Left ventricle myocardium inferior (tissue), 1 donor: ENCODE measurements at regions not wholly inside any gene's neighbourhood (a gene's known extent, or its start where the extent isn't known, plus 50 kb on each side); places are given as distances from the start of the nearest gene placed in this dataset.
"Not testable (repeated sequence)": the region's sequence is repeated elsewhere in the genome, so short reads cannot be mapped to it uniquely, and the experiment has no call there.

Experiments
- DNase-seq: peaks from one replicate; pipeline ENCODE4 v3.0.0-alpha.2; 2020
- H3K27ac ChIP-seq: fragments of 200-600 bp; replicated peaks from 2 replicates; pipeline ENCODE4 v1.8.0; 2021
- H3K27me3 ChIP-seq: fragments of 200-600 bp; 2 replicates; pipeline ENCODE4 v1.8.0; 2021; ENCODE audit warnings: low read depth
- H3K36me3 ChIP-seq: fragments of 200-600 bp; 2 replicates; pipeline ENCODE4 v1.8.0; 2021
- H3K4me1 ChIP-seq: fragments of 200-600 bp; 2 replicates; pipeline ENCODE4 v1.8.0; 2021
- H3K4me3 ChIP-seq: fragments of 200-600 bp; 2 replicates; pipeline ENCODE4 v1.8.0; 2021; ENCODE audit warnings: mild to moderate bottlenecking, moderate library complexity
- H3K9me3 ChIP-seq: fragments of 200-600 bp; replicated peaks from 2 replicates; pipeline ENCODE4 v1.8.0; 2021
- intact Hi-C: fragments of 100-400 bp; cut with micrococcal nuclease; formaldehyde crosslinking; loops from one replicate; pipeline ENCODE4 v1.11.0; 2022
- TF ChIP-seq, protein P1 (sequence below): fragments of 200-600 bp; IDR thresholded peaks from 2 replicates; pipeline ENCODE4 v1.8.0; 2021; ENCODE audit warnings: antibody characterized with exemption, mild to moderate bottlenecking, borderline replicate concordance
- donor health status: DM: no; HTN: yes; CAD: no; lungs with severe emphysema.

DNA sequence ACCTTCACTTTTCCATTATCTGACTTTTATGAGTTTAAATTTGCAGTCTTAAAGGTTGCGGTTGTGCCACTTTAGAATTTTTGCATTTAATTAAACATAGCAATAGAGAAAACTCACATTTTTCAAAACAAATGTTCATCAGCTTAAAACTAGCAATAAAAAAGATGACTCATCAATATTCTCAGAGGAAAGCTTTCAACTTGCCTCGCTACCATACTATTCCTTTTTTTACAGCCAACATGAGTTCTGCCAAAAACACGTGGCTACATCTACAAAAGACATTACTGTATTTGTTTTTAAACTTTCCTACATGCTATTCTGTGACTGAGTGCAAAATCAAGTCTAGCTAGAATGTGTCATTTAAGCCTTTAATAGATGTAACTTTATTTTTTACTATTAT, 497.1 kb downstream of the RPS29 start:
- no peak overlapping the region for H3K4me3 ChIP-seq
- no peak overlapping the region for H3K27ac ChIP-seq
- TF ChIP-seq, protein P1, sequence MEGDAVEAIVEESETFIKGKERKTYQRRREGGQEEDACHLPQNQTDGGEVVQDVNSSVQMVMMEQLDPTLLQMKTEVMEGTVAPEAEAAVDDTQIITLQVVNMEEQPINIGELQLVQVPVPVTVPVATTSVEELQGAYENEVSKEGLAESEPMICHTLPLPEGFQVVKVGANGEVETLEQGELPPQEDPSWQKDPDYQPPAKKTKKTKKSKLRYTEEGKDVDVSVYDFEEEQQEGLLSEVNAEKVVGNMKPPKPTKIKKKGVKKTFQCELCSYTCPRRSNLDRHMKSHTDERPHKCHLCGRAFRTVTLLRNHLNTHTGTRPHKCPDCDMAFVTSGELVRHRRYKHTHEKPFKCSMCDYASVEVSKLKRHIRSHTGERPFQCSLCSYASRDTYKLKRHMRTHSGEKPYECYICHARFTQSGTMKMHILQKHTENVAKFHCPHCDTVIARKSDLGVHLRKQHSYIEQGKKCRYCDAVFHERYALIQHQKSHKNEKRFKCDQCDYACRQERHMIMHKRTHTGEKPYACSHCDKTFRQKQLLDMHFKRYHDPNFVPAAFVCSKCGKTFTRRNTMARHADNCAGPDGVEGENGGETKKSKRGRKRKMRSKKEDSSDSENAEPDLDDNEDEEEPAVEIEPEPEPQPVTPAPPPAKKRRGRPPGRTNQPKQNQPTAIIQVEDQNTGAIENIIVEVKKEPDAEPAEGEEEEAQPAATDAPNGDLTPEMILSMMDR, result no peak
- no peaks in the 10 kb centered on the region for H3K4me1 ChIP-seq
- H3K36me3 ChIP-seq, result no peaks in the 10 kb centered on the region
- no peaks in the 10 kb centered on the region for H3K27me3 ChIP-seq
- H3K9me3 ChIP-seq, result no peaks in the 10 kb centered on the region
- no peak for DNase-seq
- intact Hi-C loops, result no loop called here

GRCh38 chr14:49073292-49073691, 512.9 kb downstream of the RPS29 start:
- H3K36me3 ChIP-seq, H3K27me3 ChIP-seq, intact Hi-C loops, H3K27ac ChIP-seq, H3K4me3 ChIP-seq, DNase-seq, H3K4me1 ChIP-seq: not testable (repeated sequence)
- peaks cover 45% of the 10 kb centered on the region for H3K9me3 ChIP-seq

GRCh38 chr14:49058511-49058910, 527.7 kb downstream of the RPS29 start:
- TF ChIP-seq, protein P1, result no peak
- DNase-seq, result no peak
- no peaks in the 10 kb centered on the region for H3K36me3 ChIP-seq
- H3K27me3 ChIP-seq, result no peaks in the 10 kb centered on the region
- intact Hi-C loops, result no loop called here
- H3K4me3 ChIP-seq, result no peak overlapping the region
- no peaks in the 10 kb centered on the region for H3K4me1 ChIP-seq
- no peak overlapping the region for H3K27ac ChIP-seq
- H3K9me3 ChIP-seq, result peaks cover 2% of the 10 kb centered on the region

DNA sequence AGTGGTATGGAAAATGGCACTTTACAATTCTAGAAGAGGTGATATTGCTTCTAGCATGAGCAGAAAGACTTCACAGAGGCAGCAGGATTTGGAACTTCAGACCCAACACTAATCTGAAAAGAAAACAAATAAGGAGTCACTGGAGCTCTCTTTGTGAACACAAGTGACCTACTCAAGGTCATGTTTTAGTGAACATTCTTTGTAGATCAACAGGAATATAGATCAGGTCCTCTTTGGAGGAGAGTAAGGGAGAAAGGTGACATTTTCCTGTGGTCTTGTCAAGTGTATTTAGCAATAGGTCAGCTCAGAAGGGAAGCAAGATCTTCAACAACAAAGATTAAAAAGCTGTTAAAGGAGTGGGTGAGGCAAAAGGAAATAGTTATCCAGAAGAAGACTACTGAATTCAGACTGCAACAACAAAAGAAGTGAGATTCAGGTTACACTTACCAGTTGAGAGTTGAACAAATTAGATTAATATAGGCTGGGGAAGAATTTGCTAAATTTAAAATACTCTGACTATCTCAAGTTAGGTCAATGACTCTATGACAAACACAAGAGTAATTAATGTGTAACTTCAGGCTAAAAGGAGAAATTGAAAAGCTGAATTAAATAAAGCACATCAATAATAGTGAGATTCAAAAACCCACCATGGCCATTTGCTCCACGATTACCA, 528.2 kb downstream of the RPS29 start:
- DNase-seq, result no peak
- Histone ChIP-seq H3K36me3 (no peaks in the 10 kb centered on the region), H3K4me3 (no peak overlapping the region), H3K4me1 (no peaks in the 10 kb centered on the region), H3K27me3 (no peaks in the 10 kb centered on the region), H3K9me3 (no peaks in the 10 kb centered on the region), H3K27ac (no peak overlapping the region)
- TF ChIP-seq, protein P1, result no peak
- intact Hi-C loops, result no loop called here

GRCh38 chr14:49056021-49056420, 530.2 kb downstream of the RPS29 start:
- no peak overlapping the region for H3K4me3 ChIP-seq
- DNase-seq, result no peak
- no peaks in the 10 kb centered on the region for H3K9me3 ChIP-seq
- intact Hi-C loops, result no loop called here
- H3K27me3 ChIP-seq, result no peaks in the 10 kb centered on the region
- H3K27ac ChIP-seq, result no peak overlapping the region
- H3K36me3 ChIP-seq, result no peaks in the 10 kb centered on the region
- TF ChIP-seq, protein P1, result no peak
- no peaks in the 10 kb centered on the region for H3K4me1 ChIP-seq

DNA sequence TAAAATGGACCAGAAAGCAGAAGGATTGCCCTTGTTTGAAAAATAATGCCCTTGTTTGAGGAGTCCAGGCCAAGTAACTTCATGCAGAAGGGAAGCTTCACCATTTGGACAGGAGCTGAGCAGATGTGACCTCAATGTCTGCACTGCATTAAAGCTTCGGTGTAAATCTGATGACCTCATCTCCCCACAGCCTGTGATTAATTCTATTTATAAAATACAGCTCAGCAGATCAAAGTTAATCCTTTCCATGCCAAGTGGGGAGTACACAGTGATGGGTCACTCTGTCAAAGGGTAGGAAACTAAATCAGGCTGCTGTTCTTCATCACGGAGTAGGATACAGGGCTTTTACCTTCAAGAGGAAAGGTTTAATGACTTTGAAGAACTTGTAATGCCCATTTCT, 533.7 kb downstream of the RPS29 start:
- Histone ChIP-seq H3K27ac (no peak overlapping the region), H3K27me3 (no peaks in the 10 kb centered on the region), H3K4me1 (no peaks in the 10 kb centered on the region), H3K9me3 (no peaks in the 10 kb centered on the region), H3K4me3 (no peak overlapping the region), H3K36me3 (no peaks in the 10 kb centered on the region)
- TF ChIP-seq, protein P1, result no peak
- intact Hi-C loops, result no loop called here
- no peak for DNase-seq
